Osteocyte (in vitro differentiated cells): ENCODE measurements at regions not wholly inside any gene's neighbourhood (a gene's known extent, or its start where the extent isn't known, plus 50 kb on each side); places are given as distances from the start of the nearest gene placed in this dataset.

ENCODE experiments used
- DNase-seq: peaks from one replicate; pipeline ENCODE4 v3.0.0; 2021; ENCODE audit warnings: mixed read lengths; ENCODE audit not compliant: unreplicated experiment; ENCODE audit errors: extremely low spot score
- H3K27ac Mint-ChIP-seq: one replicate; pipeline ENCODE4 v1.8.0; 2021; ENCODE audit warnings: mild to moderate bottlenecking, mixed read lengths; ENCODE audit not compliant: unreplicated experiment
- H3K27me3 Mint-ChIP-seq: one replicate; pipeline ENCODE4 v1.8.0; 2021; ENCODE audit warnings: mixed read lengths; ENCODE audit not compliant: unreplicated experiment
- H3K36me3 Mint-ChIP-seq: one replicate; pipeline ENCODE4 v1.8.0; 2021; ENCODE audit warnings: mixed read lengths; ENCODE audit not compliant: unreplicated experiment
- H3K4me1 Mint-ChIP-seq: one replicate; pipeline ENCODE4 v1.8.0; 2021; ENCODE audit warnings: mixed read lengths; ENCODE audit not compliant: unreplicated experiment
- H3K4me3 Mint-ChIP-seq: one replicate; pipeline ENCODE4 v1.8.0; 2021; ENCODE audit warnings: mild to moderate bottlenecking, moderate library complexity, mixed read lengths; ENCODE audit not compliant: unreplicated experiment
- H3K9me3 Mint-ChIP-seq: one replicate; pipeline ENCODE4 v1.8.0; 2021; ENCODE audit warnings: mixed read lengths; ENCODE audit not compliant: unreplicated experiment
- TF ChIP-seq, protein P1 (sequence below): fragments of 200-600 bp; sonication (generic); IDR thresholded peaks from 2 replicates; pipeline ENCODE4 v1.5.0; 2021; ENCODE audit warnings: antibody characterized with exemption, mild to moderate bottlenecking, moderate library complexity

GRCh38 chr2:152971685-152972084 lies 253.3 kb downstream of the ARL6IP6 start:
- Mint-ChIP-seq H3K9me3 (peaks cover 47% of the 10 kb centered on the region), H3K4me3 (no peak overlapping the region), H3K4me1 (no peaks in the 10 kb centered on the region), H3K27me3 (no peaks in the 10 kb centered on the region), H3K27ac (no peak overlapping the region), H3K36me3 (no peaks in the 10 kb centered on the region)
- no peak for DNase-seq
- TF ChIP-seq, protein P1, sequence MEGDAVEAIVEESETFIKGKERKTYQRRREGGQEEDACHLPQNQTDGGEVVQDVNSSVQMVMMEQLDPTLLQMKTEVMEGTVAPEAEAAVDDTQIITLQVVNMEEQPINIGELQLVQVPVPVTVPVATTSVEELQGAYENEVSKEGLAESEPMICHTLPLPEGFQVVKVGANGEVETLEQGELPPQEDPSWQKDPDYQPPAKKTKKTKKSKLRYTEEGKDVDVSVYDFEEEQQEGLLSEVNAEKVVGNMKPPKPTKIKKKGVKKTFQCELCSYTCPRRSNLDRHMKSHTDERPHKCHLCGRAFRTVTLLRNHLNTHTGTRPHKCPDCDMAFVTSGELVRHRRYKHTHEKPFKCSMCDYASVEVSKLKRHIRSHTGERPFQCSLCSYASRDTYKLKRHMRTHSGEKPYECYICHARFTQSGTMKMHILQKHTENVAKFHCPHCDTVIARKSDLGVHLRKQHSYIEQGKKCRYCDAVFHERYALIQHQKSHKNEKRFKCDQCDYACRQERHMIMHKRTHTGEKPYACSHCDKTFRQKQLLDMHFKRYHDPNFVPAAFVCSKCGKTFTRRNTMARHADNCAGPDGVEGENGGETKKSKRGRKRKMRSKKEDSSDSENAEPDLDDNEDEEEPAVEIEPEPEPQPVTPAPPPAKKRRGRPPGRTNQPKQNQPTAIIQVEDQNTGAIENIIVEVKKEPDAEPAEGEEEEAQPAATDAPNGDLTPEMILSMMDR = no peak

- H3K36me3 Mint-ChIP-seq = no peaks in the 10 kb centered on the region
- no peak overlapping the region for H3K4me3 Mint-ChIP-seq
- no peaks in the 10 kb centered on the region for H3K27me3 Mint-ChIP-seq
- H3K9me3 Mint-ChIP-seq = peaks cover 12% of the 10 kb centered on the region
- H3K27ac Mint-ChIP-seq = no peak overlapping the region
- TF ChIP-seq, protein P1 = no peak
- DNase-seq = no peak
- no peaks in the 10 kb centered on the region for H3K4me1 Mint-ChIP-seq
Observed at GRCh38 chr2:152962446-152962845, 244.0 kb downstream of the ARL6IP6 start.

- TF ChIP-seq, protein P1 = no peak
- Mint-ChIP-seq H3K4me3 (no peak overlapping the region), H3K27ac (no peak overlapping the region), H3K4me1 (no peaks in the 10 kb centered on the region), H3K36me3 (no peaks in the 10 kb centered on the region), H3K9me3 (peaks cover 11% of the 10 kb centered on the region), H3K27me3 (no peaks in the 10 kb centered on the region)
- DNase-seq = no peak
Observed at GRCh38 chr2:152961351-152961750, 242.9 kb downstream of the ARL6IP6 start.

DNA sequence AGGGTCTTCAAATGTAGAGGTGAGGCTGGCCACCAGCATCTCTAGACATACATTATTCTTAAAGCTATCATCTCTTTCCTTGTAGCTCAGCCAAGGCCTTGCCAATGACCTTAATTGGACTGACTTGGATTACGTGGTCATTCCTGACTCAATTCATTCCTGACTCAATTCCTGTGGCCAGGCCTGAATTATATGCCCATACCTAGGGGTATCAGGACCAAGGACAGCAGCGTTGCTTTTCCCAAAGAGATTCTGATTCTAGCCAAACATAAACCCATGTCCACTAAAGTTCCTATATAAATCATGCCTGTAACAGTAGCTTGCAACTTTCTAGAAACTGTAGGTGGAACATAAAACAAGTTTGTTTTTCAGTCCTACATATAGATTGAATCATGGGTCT lies 231.7 kb downstream of the ARL6IP6 start:
- H3K36me3 Mint-ChIP-seq = no peaks in the 10 kb centered on the region
- DNase-seq = no peak
- no peaks in the 10 kb centered on the region for H3K4me1 Mint-ChIP-seq
- H3K4me3 Mint-ChIP-seq = no peak overlapping the region
- H3K9me3 Mint-ChIP-seq = peaks cover 4% of the 10 kb centered on the region
- no peaks in the 10 kb centered on the region for H3K27me3 Mint-ChIP-seq
- TF ChIP-seq, protein P1 = no peak
- H3K27ac Mint-ChIP-seq = no peak overlapping the region

DNA sequence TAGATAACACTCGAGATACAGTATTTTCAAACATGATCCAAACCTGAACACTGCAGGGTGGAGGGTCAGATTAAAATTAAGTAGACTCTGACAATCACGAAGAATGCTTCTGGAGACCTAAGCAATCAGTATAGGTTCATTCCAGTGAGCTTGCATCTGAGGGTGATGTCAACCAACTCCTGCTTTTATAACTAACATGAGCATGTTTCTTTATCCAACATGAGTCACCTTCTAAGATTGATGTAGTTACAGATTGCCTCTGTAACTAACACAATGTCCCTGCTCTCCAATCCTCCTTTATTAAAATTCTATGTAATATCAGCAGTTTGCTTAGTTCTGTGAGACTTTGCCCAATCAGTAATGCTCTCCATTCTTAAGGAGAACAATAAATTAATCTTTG lies 225.7 kb downstream of the ARL6IP6 start:
- TF ChIP-seq, protein P1 = no peak
- Mint-ChIP-seq H3K9me3 (peaks cover 13% of the 10 kb centered on the region), H3K36me3 (no peaks in the 10 kb centered on the region), H3K27ac (no peak overlapping the region), H3K4me1 (no peaks in the 10 kb centered on the region), H3K4me3 (no peak overlapping the region), H3K27me3 (no peaks in the 10 kb centered on the region)
- DNase-seq = no peak
